ENCODE measurements at regions not wholly inside any gene's neighbourhood (a gene's known extent, or its start where the extent isn't known, plus 50 kb on each side); places are given as distances from the start of the nearest gene placed in this dataset.

- DNase-seq (ENCODE audit: low read depth, low spot score): no peak
- ChIA-PET CTCF (no interaction called here), POLR2A (no interaction called here)
- no peak for TF ChIP-seq CTCF (IDR thresholded peaks at IDR 0.05; ENCODE audit: insufficient read depth, low read length, missing control alignments)
- no peak overlapping the region for H3K4me3 ChIP-seq (ENCODE audit: low read depth, low read length)
Observed at GRCh38 chr5:125776656-125777139, 646.5 kb upstream of the GRAMD2B start.

GRCh38 chr5:125778791-125779190 lies 644.4 kb upstream of the GRAMD2B start:
- no peak overlapping the region for H3K4me3 ChIP-seq (ENCODE audit: low read depth, low read length)
- CTCF ChIA-PET: no interaction called here
- POLR2A ChIA-PET: no interaction called here
- DNase-seq (ENCODE audit: low read depth, low spot score): no peak
- no peak for TF ChIP-seq CTCF (IDR thresholded peaks at IDR 0.05; ENCODE audit: insufficient read depth, low read length, missing control alignments)

GRCh38 chr5:125785407-125785806 lies 637.8 kb upstream of the GRAMD2B start:
- no peak overlapping the region for H3K4me3 ChIP-seq (ENCODE audit: low read depth, low read length)
- ChIA-PET POLR2A (no interaction called here), CTCF (no interaction called here)
- no peak for DNase-seq (ENCODE audit: low read depth, low spot score)
- TF ChIP-seq CTCF (IDR thresholded peaks at IDR 0.05; ENCODE audit: insufficient read depth, low read length, missing control alignments): no peak

- H3K4me3 ChIP-seq (ENCODE audit: low read depth, low read length): no peak overlapping the region
- POLR2A ChIA-PET: no interaction called here
- CTCF ChIA-PET: no interaction called here
- DNase-seq (ENCODE audit: low read depth, low spot score): no peak
- TF ChIP-seq CTCF (IDR thresholded peaks at IDR 0.05; ENCODE audit: insufficient read depth, low read length, missing control alignments): no peak
Observed at GRCh38 chr5:125786021-125786420, 637.2 kb upstream of the GRAMD2B start.

GRCh38 chr5:125793470-125793869 lies 629.7 kb upstream of the GRAMD2B start:
- TF ChIP-seq CTCF (IDR thresholded peaks at IDR 0.05; ENCODE audit: insufficient read depth, low read length, missing control alignments): no peak
- H3K4me3 ChIP-seq (ENCODE audit: low read depth, low read length): no peak overlapping the region
- no peak for DNase-seq (ENCODE audit: low read depth, low spot score)
- ChIA-PET CTCF (no interaction called here), POLR2A (no interaction called here)

GRCh38 chr5:125794922-125795321 lies 628.3 kb upstream of the GRAMD2B start:
- POLR2A ChIA-PET: no interaction called here
- H3K4me3 ChIP-seq (ENCODE audit: low read depth, low read length): no peak overlapping the region
- DNase-seq (ENCODE audit: low read depth, low spot score): no peak
- CTCF ChIA-PET: no interaction called here
- TF ChIP-seq CTCF (IDR thresholded peaks at IDR 0.05; ENCODE audit: insufficient read depth, low read length, missing control alignments): no peak
